GM12891 (cell line): ENCODE measurements at regions not wholly inside any gene's neighbourhood (a gene's known extent, or its start where the extent isn't known, plus 50 kb on each side); places are given as distances from the start of the nearest gene placed in this dataset.

ENCODE experiments used
- DNase-seq: peaks from one replicate; pipeline ENCODE4 v3.0.0; 2011; ENCODE audit warnings: low spot score; ENCODE audit not compliant: insufficient read length
- FAIRE-seq: peaks from 2 replicates; lab custom pipeline; 2011; peaks lifted over from hg19 to GRCh38; lab: Jason Lieb, UNC
- PAX5 ChIP-seq: IDR thresholded peaks from 2 replicates; pipeline ENCODE4 v1.6.1; 2011; ENCODE audit warnings: low read length, moderate library complexity, mild to moderate bottlenecking; ENCODE audit not compliant: insufficient read depth, severe bottlenecking
- POLR2A ChIP-seq: IDR thresholded peaks from 2 replicates; pipeline ENCODE4 v1.6.1; 2011; ENCODE audit warnings: low read depth, low read length, control low read depth
- POLR2AphosphoS5 ChIP-seq: IDR thresholded peaks from 2 replicates; pipeline ENCODE4 v1.6.1; 2011; ENCODE audit warnings: low read depth, low read length, control low read depth
- POU2F2 ChIP-seq: IDR thresholded peaks from 2 replicates; pipeline ENCODE4 v1.6.1; 2011; ENCODE audit warnings: low read depth, mild to moderate bottlenecking, control low read depth, low read length, moderate library complexity
- SPI1 ChIP-seq: IDR thresholded peaks from 2 replicates; pipeline ENCODE4 v1.6.1; 2011; ENCODE audit warnings: low read depth, low read length, control low read depth
- TAF1 ChIP-seq: IDR thresholded peaks from 2 replicates; pipeline ENCODE4 v1.6.1; 2011; ENCODE audit warnings: low read depth, low read length, control low read depth

DNA sequence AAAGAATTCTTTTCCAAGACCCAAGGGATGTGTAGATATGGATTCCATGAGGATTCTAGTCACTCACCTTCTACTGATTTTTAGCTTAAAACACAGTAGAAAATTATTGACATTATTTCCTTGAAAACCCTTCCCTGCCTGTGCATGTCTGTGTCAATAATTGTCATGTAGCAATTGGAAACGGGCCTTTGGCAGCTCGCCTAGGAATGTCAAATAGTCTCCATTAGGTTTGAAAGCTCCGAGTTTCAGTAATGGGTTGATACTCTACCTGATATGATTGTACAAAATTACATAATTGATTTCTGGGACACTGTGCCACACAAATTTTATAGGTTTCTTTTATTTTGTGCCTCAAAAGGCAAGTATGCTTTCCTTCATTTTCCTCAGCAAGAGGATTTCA is 515.2 kb upstream of the ARID1B start:
- no peak for TF ChIP-seq POU2F2
- TF ChIP-seq TAF1 = no peak
- TF ChIP-seq POLR2A = no peak
- TF ChIP-seq PAX5 = no peak
- no peak for TF ChIP-seq SPI1
- TF ChIP-seq POLR2AphosphoS5 = no peak
- DNase-seq (no peak), FAIRE-seq (no peak)

DNA sequence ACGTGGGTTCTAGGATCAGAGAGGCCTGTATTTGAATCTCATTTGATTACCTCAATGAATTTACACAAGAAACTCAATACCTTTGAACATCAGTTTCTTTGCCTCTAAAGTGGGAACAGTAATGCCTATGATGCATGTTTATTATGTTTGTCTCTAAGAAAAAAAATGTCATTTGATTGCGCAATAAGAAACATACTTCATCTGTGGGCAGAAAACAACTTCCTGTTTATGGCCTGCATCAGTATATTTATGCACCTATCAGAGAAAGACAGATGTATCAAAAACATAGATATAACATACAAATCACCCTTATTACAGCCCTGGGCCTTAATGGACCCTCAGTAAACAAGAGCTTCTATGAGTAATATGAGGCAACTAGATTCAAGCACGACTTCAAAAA is 516.4 kb upstream of the ARID1B start:
- TF ChIP-seq POLR2A = no peak
- no peak for FAIRE-seq
- DNase-seq = no peak

DNA sequence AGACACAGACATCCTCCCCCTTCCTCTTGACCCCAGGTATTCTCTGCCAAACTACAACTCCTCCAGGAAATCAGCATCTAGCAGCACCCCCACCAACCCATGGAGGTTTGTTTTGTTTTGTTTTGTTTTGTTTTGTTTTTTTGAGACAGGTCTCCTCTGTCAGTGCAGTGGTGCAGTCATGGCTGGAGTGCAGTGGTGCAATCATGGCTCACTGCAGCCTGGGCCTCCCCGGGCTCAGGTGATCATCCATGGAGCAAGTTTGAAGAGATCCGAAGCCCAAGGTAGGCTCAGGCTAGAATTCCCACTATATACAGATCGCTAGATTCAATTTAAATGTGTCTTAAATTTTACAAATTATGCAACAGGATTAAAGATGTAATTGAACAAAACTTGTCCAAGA is 518.2 kb upstream of the ARID1B start:
- no peak for DNase-seq
- no peak for TF ChIP-seq TAF1
- no peak for TF ChIP-seq POLR2AphosphoS5
- TF ChIP-seq SPI1 = no peak
- no peak for TF ChIP-seq PAX5
- no peak for TF ChIP-seq POU2F2
- no peak for TF ChIP-seq POLR2A
- FAIRE-seq = no peak

DNA sequence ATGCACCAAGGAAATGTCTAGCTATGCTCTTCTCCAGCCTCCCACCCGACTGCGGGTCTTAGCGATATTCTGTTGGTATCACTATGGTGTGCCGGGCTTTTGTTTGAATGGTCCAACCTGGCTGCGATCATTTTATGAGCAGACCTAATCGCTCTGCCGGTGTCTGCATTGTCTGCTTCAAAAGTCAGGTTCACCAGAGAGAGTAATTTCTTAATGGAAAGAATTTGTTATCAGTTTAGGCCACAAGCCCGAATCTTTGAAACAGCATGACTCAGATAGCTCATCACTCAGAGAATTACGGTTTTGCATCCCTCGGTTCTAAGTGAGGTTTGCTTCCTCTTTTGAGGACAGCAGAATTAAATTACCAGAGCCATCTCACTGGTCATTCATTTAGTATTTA is 521.0 kb upstream of the ARID1B start:
- TF ChIP-seq PAX5 = no peak
- TF ChIP-seq TAF1 = no peak
- TF ChIP-seq POU2F2 = no peak
- no peak for TF ChIP-seq POLR2A
- no peak for TF ChIP-seq POLR2AphosphoS5
- no peak for TF ChIP-seq SPI1
- no peak for DNase-seq
- no peak for FAIRE-seq

DNA sequence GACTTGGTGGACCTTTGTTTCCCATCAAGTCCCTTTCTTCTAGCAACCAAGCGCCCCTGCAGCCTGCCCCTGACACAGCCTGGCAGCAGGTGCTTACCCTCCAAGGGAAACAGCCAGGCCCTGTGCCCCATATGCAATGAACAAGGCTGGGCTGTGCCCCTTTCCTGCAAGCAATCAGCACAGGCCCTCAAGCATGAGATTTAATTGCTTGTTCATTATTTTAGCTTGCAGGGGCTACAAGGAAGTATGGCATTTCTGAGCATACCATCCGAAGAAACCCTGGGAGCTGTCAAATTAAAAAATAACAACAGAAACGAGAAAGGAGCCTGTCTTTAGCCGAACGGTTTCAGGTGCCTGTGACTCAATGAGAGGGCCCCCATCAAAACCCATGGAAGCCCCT is 522.9 kb upstream of the ARID1B start:
- TF ChIP-seq SPI1 (no peak), POLR2AphosphoS5 (no peak), POLR2A (no peak), TAF1 (no peak), POU2F2 (no peak), PAX5 (no peak)
- DNase-seq = no peak
- no peak for FAIRE-seq

DNA sequence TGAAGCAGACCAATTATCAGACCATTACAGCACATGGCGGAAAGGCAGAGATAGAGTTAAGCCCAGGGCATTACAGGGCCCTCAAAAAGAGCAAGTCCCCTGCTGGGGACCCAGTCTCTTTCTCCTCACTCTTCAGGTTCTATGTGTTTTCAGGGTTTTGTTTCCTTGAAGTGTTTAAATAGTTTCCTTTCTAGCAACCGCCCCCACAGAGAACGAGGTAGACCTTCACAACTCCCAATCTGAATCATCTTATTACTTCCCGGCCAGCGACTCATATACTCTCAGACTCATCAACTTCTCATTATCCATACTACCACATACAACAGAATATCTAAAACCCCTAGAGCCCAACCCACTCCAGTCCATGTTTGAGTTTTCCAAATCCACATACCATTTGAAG is 526.6 kb upstream of the ARID1B start:
- no peak for TF ChIP-seq TAF1
- no peak for TF ChIP-seq PAX5
- no peak for TF ChIP-seq POLR2A
- TF ChIP-seq POLR2AphosphoS5 = no peak
- TF ChIP-seq POU2F2 = no peak
- TF ChIP-seq SPI1 = no peak
- FAIRE-seq (no peak), DNase-seq (no peak)

DNA sequence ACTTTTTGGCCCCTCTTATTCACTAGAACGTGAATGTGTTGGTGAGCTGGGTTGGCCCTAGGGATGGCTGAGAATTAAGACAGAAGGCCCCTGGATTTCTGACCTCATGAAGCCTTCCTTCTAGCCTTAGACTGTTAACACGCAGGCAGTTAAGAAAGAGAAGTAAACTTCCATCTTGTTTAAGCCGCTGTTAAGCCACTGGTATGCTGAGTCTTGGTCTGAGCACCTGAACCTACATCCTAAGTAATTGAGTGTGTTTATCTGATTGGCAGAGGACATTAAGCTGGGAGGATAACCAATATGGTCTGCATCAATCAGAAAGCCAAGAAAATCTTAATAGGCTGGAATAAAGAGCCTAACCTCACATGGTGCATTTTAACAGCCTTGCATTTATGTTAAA is 535.0 kb upstream of the ARID1B start:
- DNase-seq (no peak), FAIRE-seq (no peak)

DNA sequence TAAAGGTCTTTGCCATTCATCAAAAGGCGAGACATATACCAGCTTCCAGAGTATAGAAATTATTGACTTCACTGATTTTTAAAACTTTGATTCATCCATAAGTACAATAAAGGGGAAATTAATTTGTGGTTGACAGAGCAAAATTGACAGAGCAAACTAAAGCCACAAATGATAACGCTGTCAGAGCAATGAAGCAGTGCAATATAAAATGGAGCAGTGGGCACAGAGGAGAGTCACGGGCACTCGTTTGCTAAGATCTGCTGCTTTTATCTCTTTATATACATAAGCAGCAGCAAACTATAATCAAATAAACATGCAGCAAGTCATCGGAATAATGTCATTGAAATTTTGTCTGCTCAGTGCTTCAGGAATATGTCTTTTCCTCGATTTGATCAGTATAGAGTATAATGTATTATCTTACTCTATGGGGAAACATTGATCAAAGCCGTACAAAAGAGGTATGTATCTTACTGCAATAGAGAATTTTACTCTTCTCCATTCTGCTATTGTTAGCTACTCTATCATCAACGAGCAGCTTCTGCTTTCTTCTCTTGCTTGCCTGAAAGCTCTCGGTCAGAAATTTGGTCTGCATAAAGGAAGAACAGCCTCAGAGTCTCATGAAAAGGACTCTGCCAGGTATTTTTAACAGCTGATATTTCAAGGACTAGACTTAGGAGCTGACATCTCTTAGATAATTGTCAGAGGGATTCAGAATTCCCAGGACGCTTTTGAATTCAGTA is 546.0 kb upstream of the ARID1B start:
- no peak for TF ChIP-seq POLR2A
- TF ChIP-seq POU2F2 = no peak
- TF ChIP-seq POLR2AphosphoS5 = no peak
- TF ChIP-seq SPI1 = no peak
- TF ChIP-seq PAX5 = no peak
- no peak for TF ChIP-seq TAF1
- DNase-seq = no peak
- FAIRE-seq = no peak

More for the DNA sequence above, 535.0 kb upstream of the ARID1B start:
- TF ChIP-seq POU2F2 (no peak), POLR2A (no peak), TAF1 (no peak), POLR2AphosphoS5 (no peak), SPI1 (no peak), PAX5 (no peak)

DNA sequence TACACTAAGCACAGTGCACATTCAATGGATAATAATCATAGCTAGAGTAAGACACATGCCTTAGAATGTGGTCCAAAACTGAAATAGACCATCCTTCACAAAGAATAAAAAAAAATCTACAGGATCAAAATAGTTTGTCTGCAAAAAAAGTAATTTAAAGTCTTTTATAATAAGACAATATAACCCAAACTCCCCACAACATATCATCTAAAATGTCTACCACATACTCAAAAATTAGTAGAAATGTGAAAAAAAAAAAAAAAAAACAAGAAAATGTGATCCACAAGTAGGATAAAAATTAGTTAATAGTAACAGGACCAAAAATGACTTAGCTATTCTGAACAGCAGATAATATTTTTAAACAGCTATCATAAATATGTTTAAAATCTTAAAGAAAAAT is 557.2 kb upstream of the ARID1B start:
- DNase-seq = no peak
- no peak for FAIRE-seq
- TF ChIP-seq POU2F2 = no peak
- no peak for TF ChIP-seq POLR2AphosphoS5
- TF ChIP-seq TAF1 = no peak
- TF ChIP-seq SPI1 = no peak
- TF ChIP-seq PAX5 = no peak
- no peak for TF ChIP-seq POLR2A

DNA sequence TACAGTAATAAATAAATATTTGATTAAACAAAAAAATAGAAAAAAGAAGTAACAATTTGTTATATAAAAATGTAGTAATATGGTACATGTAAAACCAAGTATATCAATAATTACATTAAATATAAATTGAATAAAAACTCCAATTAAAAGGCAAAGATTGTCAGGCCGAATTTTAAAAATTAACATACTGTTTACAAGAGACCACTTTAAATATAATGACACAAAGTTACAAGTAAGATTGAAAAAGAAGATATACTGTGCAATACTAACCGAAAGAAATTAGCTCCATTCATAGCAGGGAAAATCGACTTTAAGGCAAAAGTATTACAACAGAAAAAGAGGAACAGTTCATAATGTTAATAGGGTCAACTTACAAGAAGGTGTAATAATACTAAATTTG is 571.5 kb upstream of the ARID1B start:
- FAIRE-seq (no peak), DNase-seq (no peak)
- TF ChIP-seq POLR2A = no peak
